ENCODE measurements at regions not wholly inside any gene's neighbourhood (a gene's known extent, or its start where the extent isn't known, plus 50 kb on each side); places are given as distances from the start of the nearest gene placed in this dataset.
"Not testable (repeated sequence)": the region's sequence is repeated elsewhere in the genome, so short reads cannot be mapped to it uniquely, and the experiment has no call there.

DNA sequence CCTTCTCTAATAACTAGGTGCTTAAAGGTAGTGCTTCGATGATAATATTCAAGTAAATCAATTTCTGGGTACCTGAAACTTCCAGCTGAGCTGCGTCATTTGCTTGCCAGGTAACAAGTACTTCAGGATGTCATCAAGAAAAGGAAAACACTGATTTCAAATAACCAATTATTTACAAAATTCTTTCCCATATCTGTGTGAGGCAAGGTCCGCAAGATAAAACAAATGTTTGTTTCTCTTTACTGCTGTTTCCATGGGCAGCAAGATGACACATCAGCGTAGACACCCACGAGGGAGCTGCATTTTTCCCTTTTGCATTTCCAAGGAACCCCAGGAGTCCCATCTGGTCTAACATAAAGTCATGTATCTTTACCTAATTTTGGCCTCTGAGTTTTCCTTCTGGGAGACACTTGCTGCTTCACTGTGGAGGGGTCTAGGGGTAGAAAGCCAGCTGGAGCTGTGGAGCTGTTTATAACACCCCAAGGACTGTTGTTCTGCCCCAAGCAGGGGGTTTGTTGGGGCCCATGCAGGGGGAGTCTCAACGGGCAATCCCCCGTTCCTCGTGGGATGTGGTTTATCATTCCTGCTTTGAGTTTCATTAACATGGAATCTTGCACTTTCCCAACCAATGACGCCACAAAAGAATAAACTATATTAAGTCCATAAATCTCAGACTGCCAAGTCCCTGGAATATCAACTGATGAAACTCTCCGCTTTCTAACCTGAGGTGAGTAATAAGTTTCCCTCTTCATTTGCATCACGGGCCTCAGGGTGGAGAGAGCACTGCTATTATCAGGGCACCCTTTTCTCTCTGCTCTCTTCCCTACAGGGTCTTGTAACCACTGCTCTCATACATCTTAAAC, 112.8 kb upstream of the PELI2 start:
- H3K9me3 ChIP-seq = no peaks in the 10 kb centered on the region
- H3K4me3 ChIP-seq = peak overlapping the region; percentile 9 to 24
- H3K36me3 ChIP-seq = no peaks in the 10 kb centered on the region
- H3K4me1 ChIP-seq = peaks cover 0 to 3% of the 10 kb centered on the region in 2 donors
- no peaks in the 10 kb centered on the region for H3K27me3 ChIP-seq
- no peak for TF ChIP-seq POLR2A (IDR thresholded peaks at IDR 0.05)
- TF ChIP-seq, protein P1, sequence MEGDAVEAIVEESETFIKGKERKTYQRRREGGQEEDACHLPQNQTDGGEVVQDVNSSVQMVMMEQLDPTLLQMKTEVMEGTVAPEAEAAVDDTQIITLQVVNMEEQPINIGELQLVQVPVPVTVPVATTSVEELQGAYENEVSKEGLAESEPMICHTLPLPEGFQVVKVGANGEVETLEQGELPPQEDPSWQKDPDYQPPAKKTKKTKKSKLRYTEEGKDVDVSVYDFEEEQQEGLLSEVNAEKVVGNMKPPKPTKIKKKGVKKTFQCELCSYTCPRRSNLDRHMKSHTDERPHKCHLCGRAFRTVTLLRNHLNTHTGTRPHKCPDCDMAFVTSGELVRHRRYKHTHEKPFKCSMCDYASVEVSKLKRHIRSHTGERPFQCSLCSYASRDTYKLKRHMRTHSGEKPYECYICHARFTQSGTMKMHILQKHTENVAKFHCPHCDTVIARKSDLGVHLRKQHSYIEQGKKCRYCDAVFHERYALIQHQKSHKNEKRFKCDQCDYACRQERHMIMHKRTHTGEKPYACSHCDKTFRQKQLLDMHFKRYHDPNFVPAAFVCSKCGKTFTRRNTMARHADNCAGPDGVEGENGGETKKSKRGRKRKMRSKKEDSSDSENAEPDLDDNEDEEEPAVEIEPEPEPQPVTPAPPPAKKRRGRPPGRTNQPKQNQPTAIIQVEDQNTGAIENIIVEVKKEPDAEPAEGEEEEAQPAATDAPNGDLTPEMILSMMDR (IDR thresholded peaks at IDR 0.05) = no peak
- H3K27ac ChIP-seq = peak overlapping the region; percentile 61 to 72
- intact Hi-C loops (cut with DNase I; ENCODE audit: low total_unique reads) = no loop called here
- peak; percentile 19 to 26 for DNase-seq

DNA sequence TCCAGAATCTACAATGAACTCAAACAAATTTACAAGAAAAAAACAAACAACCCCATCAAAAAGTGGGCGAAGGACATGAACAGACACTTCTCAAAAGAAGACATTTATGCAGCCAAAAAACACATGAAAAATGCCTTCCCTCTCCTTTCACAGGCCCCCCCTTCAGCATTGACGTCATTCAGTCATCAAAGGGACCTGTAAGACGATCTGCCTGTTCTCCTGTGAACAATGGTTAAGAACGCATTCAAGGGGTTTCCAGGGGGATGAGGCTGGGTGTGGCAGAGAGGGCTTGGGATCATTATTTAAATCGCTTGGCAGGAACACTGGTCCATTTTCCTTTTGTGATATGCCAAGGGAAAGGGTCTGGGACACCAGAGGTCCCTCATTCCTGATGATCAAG, 110.7 kb upstream of the PELI2 start:
- H3K27me3 ChIP-seq; H3K4me3 ChIP-seq; DNase-seq; H3K36me3 ChIP-seq; intact Hi-C loops (cut with DNase I; ENCODE audit: low total_unique reads); H3K27ac ChIP-seq; H3K4me1 ChIP-seq; H3K9me3 ChIP-seq: not testable (repeated sequence)

DNA sequence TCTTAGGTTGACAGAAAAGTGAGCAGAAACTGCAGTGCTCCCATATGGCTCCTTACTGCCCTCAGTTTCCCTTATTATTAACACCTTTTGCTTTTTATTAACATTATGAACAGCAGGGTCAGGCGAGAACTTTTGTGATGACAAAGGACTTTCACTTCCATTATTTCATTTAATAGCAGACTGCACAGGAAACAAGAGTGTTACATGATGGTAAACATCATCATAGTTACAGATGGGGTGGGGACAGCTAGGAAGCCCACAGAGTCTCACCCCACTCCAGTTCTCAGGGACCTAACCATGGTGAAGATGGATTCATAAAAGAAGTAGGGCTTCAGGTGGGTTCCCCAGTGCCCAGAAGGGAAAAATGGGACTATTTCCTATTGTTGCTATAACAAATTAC, 110.1 kb upstream of the PELI2 start:
- H3K9me3 ChIP-seq = no peaks in the 10 kb centered on the region
- intact Hi-C loops (cut with DNase I; ENCODE audit: low total_unique reads) = no loop called here
- H3K36me3 ChIP-seq = no peaks in the 10 kb centered on the region
- H3K27me3 ChIP-seq = no peaks in the 10 kb centered on the region
- DNase-seq = no peak
- H3K4me3 ChIP-seq = no peak overlapping the region
- TF ChIP-seq, protein P1 (IDR thresholded peaks at IDR 0.05) = no peak
- TF ChIP-seq POLR2A (IDR thresholded peaks at IDR 0.05) = no peak
- no peak overlapping the region for H3K27ac ChIP-seq
- H3K4me1 ChIP-seq = peaks cover 0 to 3% of the 10 kb centered on the region in 2 donors

DNA sequence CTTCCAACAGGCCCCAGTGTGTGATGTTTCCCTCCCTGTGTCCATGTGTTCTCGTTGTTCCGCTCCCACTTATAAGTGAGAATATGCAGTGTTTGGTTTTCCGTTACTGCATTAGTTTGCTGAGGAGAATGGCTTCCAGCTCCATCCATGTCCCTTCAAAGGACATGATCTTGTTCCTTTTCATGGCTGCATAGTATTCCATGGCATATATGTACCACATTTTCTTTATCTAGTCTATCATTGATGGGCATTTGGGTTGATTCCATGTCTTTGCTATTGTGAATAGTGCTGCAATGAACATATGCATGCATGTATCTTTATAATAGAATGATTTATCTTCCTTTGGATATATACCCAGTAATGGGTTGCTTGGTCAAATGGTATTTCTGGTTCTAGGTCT, 109.5 kb upstream of the PELI2 start:
- H3K27ac ChIP-seq; DNase-seq; H3K27me3 ChIP-seq; H3K4me1 ChIP-seq; H3K9me3 ChIP-seq; H3K4me3 ChIP-seq; H3K36me3 ChIP-seq; intact Hi-C loops (cut with DNase I; ENCODE audit: low total_unique reads): not testable (repeated sequence)

DNA sequence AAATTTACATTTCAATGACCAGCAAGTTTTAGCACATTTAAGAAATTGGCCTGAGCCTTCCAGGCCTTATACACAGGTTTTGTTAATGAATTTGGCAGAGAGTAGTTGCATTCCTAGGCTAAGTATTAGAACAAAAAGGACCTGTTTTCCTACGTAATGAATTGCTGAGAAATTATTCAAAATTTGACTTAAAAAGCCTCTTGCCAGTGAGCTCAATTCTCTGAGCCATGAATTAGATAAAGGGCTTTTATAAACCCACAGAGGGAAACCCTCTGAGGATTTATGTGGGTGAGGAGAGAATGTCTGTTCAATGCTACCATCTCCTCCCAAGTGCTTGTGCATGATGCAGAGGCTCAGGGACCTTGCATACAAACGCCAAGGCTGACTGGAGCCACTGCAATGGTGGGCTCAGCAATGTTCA, 94.5 kb upstream of the PELI2 start:
- H3K4me3 ChIP-seq = no peak overlapping the region
- H3K27me3 ChIP-seq = no peaks in the 10 kb centered on the region
- TF ChIP-seq POLR2A (IDR thresholded peaks at IDR 0.05) = no peak
- TF ChIP-seq, protein P1 (IDR thresholded peaks at IDR 0.05) = no peak
- intact Hi-C loops (cut with DNase I; ENCODE audit: low total_unique reads) = no loop called here
- H3K27ac ChIP-seq = no peak overlapping the region
- no peak for DNase-seq
- no peaks in the 10 kb centered on the region for H3K9me3 ChIP-seq
- no peaks in the 10 kb centered on the region for H3K36me3 ChIP-seq
- H3K4me1 ChIP-seq = no peaks in the 10 kb centered on the region

DNA sequence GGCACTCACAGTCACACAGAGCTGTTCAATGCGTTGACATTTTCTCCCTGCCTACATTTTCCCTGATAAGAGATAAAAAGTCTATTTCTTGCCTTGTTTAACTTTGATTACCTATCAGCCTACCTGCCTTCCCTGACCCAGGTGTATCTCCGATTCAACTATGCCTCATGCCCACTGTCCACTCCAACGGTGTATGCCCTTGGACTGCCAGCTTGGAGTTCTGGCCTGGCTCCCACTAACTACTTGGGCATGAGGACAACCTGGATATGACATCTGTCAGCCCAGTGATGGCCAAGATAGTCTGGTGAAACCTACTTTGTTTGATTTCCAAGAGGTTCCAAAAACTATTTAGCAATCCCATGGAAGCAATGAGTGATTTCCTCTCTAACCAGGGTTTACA, 93.0 kb upstream of the PELI2 start:
- no peak for TF ChIP-seq POLR2A (IDR thresholded peaks at IDR 0.05)
- TF ChIP-seq, protein P1 (IDR thresholded peaks at IDR 0.05) = no peak
- intact Hi-C loops (cut with DNase I; ENCODE audit: low total_unique reads) = no loop called here
- H3K27me3 ChIP-seq = no peaks in the 10 kb centered on the region
- no peaks in the 10 kb centered on the region for H3K4me1 ChIP-seq
- no peaks in the 10 kb centered on the region for H3K36me3 ChIP-seq
- no peak overlapping the region for H3K4me3 ChIP-seq
- no peak for DNase-seq
- no peak overlapping the region for H3K27ac ChIP-seq
- no peaks in the 10 kb centered on the region for H3K9me3 ChIP-seq

Measured in uterus (tissue), 3 donors.